A549 (cell line): ENCODE measurements at regions not wholly inside any gene's neighbourhood (a gene's known extent, or its start where the extent isn't known, plus 50 kb on each side); places are given as distances from the start of the nearest gene placed in this dataset.

Experiments
- ATAC-seq, 2 experiments: fragments of 200-7000 bp in 1 of 2; fragments of >200 bp in 1 of 2; cut with Nextera tagmentation in 1 of 2; cut with Tn5 transposase in 1 of 2; 3 replicates each; pipeline versions ENCODE4 v1.8.0 to v1.9.1; 2018 to 2020; ENCODE audit warnings: mild to moderate bottlenecking in 1 of 2, moderate library complexity in 1 of 2
- CTCF ChIA-PET: fragments of 300-600 bp; sonication (Branson Sonifier 250); formaldehyde crosslinking; extraction: SDS; loops from one replicate; lab custom pipeline; 2021; ENCODE audit warnings: antibody characterized with exemption, inconsistent platforms; lab: Yijun Ruan, JAX
- POLR2A ChIA-PET: fragments of 350-600 bp; formaldehyde crosslinking; extraction: SDS; loops from one replicate; lab custom pipeline; 2021; ENCODE audit warnings: antibody characterized with exemption, inconsistent platforms; lab: Yijun Ruan, JAX
- DNase-seq, 2 experiments: peaks; one replicate each; pipeline versions ENCODE4 v3.0.0 to v3.0.0-alpha.2; 2011 to 2016; ENCODE audit warnings: low read depth in 1 of 2, low spot score in 1 of 2
- FAIRE-seq: peaks from 2 replicates; lab custom pipeline; 2011; peaks lifted over from hg19 to GRCh38; lab: Jason Lieb, UNC
- H3K27ac ChIP-seq, 2 experiments: fragments of >200 bp; sonication (Bioruptor Twin); formaldehyde crosslinking; 3 replicates each; pipeline ENCODE4 v1.5.1; 2016 to 2017
- H3K4me1 ChIP-seq: fragments of >200 bp; sonication (Bioruptor Twin); formaldehyde crosslinking; 3 replicates; pipeline ENCODE4 v1.6.1; 2016
- H3K4me2 ChIP-seq: fragments of >200 bp; sonication (Bioruptor Twin); formaldehyde crosslinking; 3 replicates; pipeline ENCODE4 v1.6.1; 2016
- H3K4me3 ChIP-seq: fragments of >200 bp; sonication (Bioruptor Twin); formaldehyde crosslinking; 3 replicates; pipeline ENCODE4 v1.5.1; 2016
- H3K9me3 ChIP-seq: fragments of >200 bp; sonication (Bioruptor Twin); formaldehyde crosslinking; 3 replicates; pipeline ENCODE4 v1.6.1; 2016
- BCL3 ChIP-seq: fragments of >200 bp; sonication (Bioruptor Twin); formaldehyde crosslinking; IDR thresholded peaks from 3 replicates; pipeline ENCODE4 v1.6.1; 2016
- BHLHE40 ChIP-seq: IDR thresholded peaks from 2 replicates; pipeline ENCODE4 v1.6.1; 2012; ENCODE audit warnings: low read depth, low read length, inconsistent platforms
- CBX2 ChIP-seq: fragments of 200-600 bp; sonication (generic); IDR thresholded peaks from 2 replicates; pipeline ENCODE4 v1.6.1; 2016; ENCODE audit warnings: low read depth, mild to moderate bottlenecking, borderline replicate concordance
- CBX8 ChIP-seq: fragments of 200-600 bp; sonication (generic); IDR thresholded peaks from 2 replicates; pipeline ENCODE4 v1.6.1; 2016
- CEBPB ChIP-seq, 2 experiments: fragments of >200 bp in 1 of 2; sonication (Bioruptor Twin) in 1 of 2; formaldehyde crosslinking in 1 of 2; IDR thresholded peaks; 2 replicates each; pipeline ENCODE4 v1.6.1; 2012 to 2016
- CHD4 ChIP-seq: fragments of 200-600 bp; sonication (generic); IDR thresholded peaks from 2 replicates; pipeline ENCODE4 v1.6.1; 2016; ENCODE audit warnings: antibody characterized with exemption, mild to moderate bottlenecking, borderline replicate concordance
- CTCF ChIP-seq: fragments of >200 bp; sonication (Bioruptor Twin); formaldehyde crosslinking; IDR thresholded peaks from 3 replicates; pipeline ENCODE4 v1.5.1; 2016
- EHF ChIP-seq: fragments of 250-450 bp; sonication (Bioruptor Pico); IDR thresholded peaks from 2 replicates; pipeline ENCODE4 v1.5.0; 2020; ENCODE audit warnings: mild to moderate bottlenecking
- ELK1 ChIP-seq: fragments of 150-350 bp; IDR thresholded peaks from 2 replicates; pipeline ENCODE4 v1.6.1; 2014; ENCODE audit warnings: low read depth, mild to moderate bottlenecking, low read length
- ESRRA ChIP-seq: fragments of 150-350 bp; IDR thresholded peaks from 2 replicates; pipeline ENCODE4 v1.6.1; 2014; ENCODE audit warnings: mild to moderate bottlenecking, low read length, borderline replicate concordance
- HOXB13 ChIP-seq: fragments of 250-450 bp; sonication (Bioruptor Pico); IDR thresholded peaks from 2 replicates; pipeline ENCODE4 v1.5.0; 2020; ENCODE audit warnings: low read depth, mild to moderate bottlenecking, moderate library complexity
- JUNB ChIP-seq: fragments of >200 bp; sonication (Bioruptor Twin); formaldehyde crosslinking; IDR thresholded peaks from 2 replicates; pipeline ENCODE4 v1.6.1; 2016
- KDM5A ChIP-seq: fragments of 200-600 bp; sonication (generic); IDR thresholded peaks from 2 replicates; pipeline ENCODE4 v1.6.1; 2016; ENCODE audit warnings: antibody characterized with exemption, mild to moderate bottlenecking
- MAFK ChIP-seq: fragments of 450-650 bp; IDR thresholded peaks from 2 replicates; pipeline ENCODE4 v1.6.1; 2014; ENCODE audit not compliant: partially characterized antibody
- MAX ChIP-seq: IDR thresholded peaks from 2 replicates; pipeline ENCODE4 v1.6.1; 2012
- MAZ ChIP-seq: fragments of 150-350 bp; IDR thresholded peaks from 2 replicates; pipeline ENCODE4 v1.6.1; 2014; ENCODE audit warnings: antibody characterized with exemption, low read depth, low read length, borderline replicate concordance
- NPAS2 ChIP-seq: fragments of 250-450 bp; sonication (Bioruptor Pico); IDR thresholded peaks from 2 replicates; pipeline ENCODE4 v1.8.0; 2022; ENCODE audit warnings: mild to moderate bottlenecking, moderate library complexity, borderline replicate concordance
- PBX3 ChIP-seq: IDR thresholded peaks from 2 replicates; pipeline ENCODE4 v1.6.1; 2012
- POLR2AphosphoS2 ChIP-seq: conservative IDR thresholded peaks from 2 replicates; pipeline ENCODE4 v1.6.1; 2012; ENCODE audit warnings: low read length, improper control_type of control experiment, inconsistent platforms
- RARB ChIP-seq: fragments of 250-450 bp; sonication (Bioruptor Pico); IDR thresholded peaks from 2 replicates; pipeline ENCODE4 v1.8.0; 2021; ENCODE audit warnings: mild to moderate bottlenecking, moderate library complexity
- RFX5 ChIP-seq: fragments of 450-650 bp; IDR thresholded peaks from 2 replicates; pipeline ENCODE4 v1.7.1; 2014; ENCODE audit warnings: antibody characterized with exemption, mild to moderate bottlenecking, moderate library complexity
- SMC3 ChIP-seq: fragments of >200 bp; sonication (Bioruptor Twin); formaldehyde crosslinking; IDR thresholded peaks from 3 replicates; pipeline ENCODE4 v1.6.1; 2018; ENCODE audit warnings: inconsistent platforms
- TP53 ChIP-seq: fragments of 250-450 bp; sonication (Bioruptor Pico); IDR thresholded peaks from 2 replicates; pipeline ENCODE4 v1.5.0; 2021; ENCODE audit warnings: mild to moderate bottlenecking, moderate library complexity
- USF2 ChIP-seq: fragments of 450-650 bp; IDR thresholded peaks from 2 replicates; pipeline ENCODE4 v1.6.1; 2014; ENCODE audit warnings: antibody characterized with exemption
- WGBS: methylation state at CpG from one replicate; pipeline ENCODE4 v1.1.6; 2017; ENCODE audit errors: missing lambda C conversion rate; 5-methylcytosine and 5-hydroxymethylcytosine counted together

- no peak for FAIRE-seq
- no peak for ATAC-seq
- Histone ChIP-seq H3K4me3 (no peak overlapping the region), H3K4me1 (no peaks in the 10 kb centered on the region), H3K27ac (no peak overlapping the region), H3K9me3 (no peaks in the 10 kb centered on the region), H3K4me2 (no peak overlapping the region)
- ChIA-PET CTCF (interaction anchor here (0.8 to 1.3 kb wide), 4 partner anchors 8 to 169 kb away, joined by 3 to 6 read pairs (median 3); no protein-coding TSS in a partner anchor), POLR2A (no interaction called here)
- 73% methylated on average over 12 of the region's 12 CpGs for WGBS
- DNase-seq: no peak
- TF ChIP-seq RFX5 (no peak), SMC3 (no peak), JUNB (no peak), CEBPB (IDR thresholded peaks at IDR 0.05) (no peak), MAZ (no peak), PBX3 (no peak), ESRRA (no peak), TP53 (CRISPR knock-in tag) (no peak), KDM5A (no peak), BCL3 (no peak), BHLHE40 (no peak)
Measured at GRCh38 chr10:124220971-124221355, 127.6 kb upstream of the CHST15 start.

- no peak overlapping the region for H3K4me3 ChIP-seq
- ChIA-PET POLR2A (no interaction called here), CTCF (interaction anchor here (0.8 to 1.3 kb wide), 5 partner anchors 8 to 190 kb away, joined by 3 to 6 read pairs (median 3); no protein-coding TSS in a partner anchor)
- no peak for DNase-seq
- no peaks in the 10 kb centered on the region for H3K4me1 ChIP-seq
- no peaks in the 10 kb centered on the region for H3K9me3 ChIP-seq
- no peak for ATAC-seq
- H3K4me2 ChIP-seq: no peak overlapping the region
- 47% methylated on average over 6 of the region's 6 CpGs for WGBS
- TF ChIP-seq CHD4 (no peak), KDM5A (no peak), JUNB (no peak), EHF (CRISPR knock-in tag) (no peak), USF2 (no peak), MAFK (no peak), NPAS2 (CRISPR knock-in tag) (no peak), CTCF (no peak), POLR2AphosphoS2 (no peak), HOXB13 (CRISPR knock-in tag) (no peak), CEBPB (IDR thresholded peaks at IDR 0.05) (no peak), CBX8 (no peak), MAX (no peak), RARB (CRISPR knock-in tag) (no peak), CBX2 (no peak), ELK1 (no peak)
- no peak for FAIRE-seq
- no peak overlapping the region for H3K27ac ChIP-seq
Measured at GRCh38 chr10:124220547-124220946, 127.1 kb upstream of the CHST15 start.
